NCI-H510A treated with DMSO at 0.1 percent for 48 hours (cell line): ENCODE measurements at regions not wholly inside any gene's neighbourhood (a gene's known extent, or its start where the extent isn't known, plus 50 kb on each side); places are given as distances from the start of the nearest gene placed in this dataset.

Experiments used
- DNase-seq: peaks from one replicate; lab custom pipeline; 2025; lab: John Stamatoyannopoulos, UW

GRCh38 chr4:32988165-32988811 is 2268.1 kb downstream of the PCDH7 start:
- no peak for DNase-seq

- no peak for DNase-seq
These were observed 2271.5 kb downstream of the PCDH7 start for GRCh38 chr4:32991663-32992062.

DNA sequence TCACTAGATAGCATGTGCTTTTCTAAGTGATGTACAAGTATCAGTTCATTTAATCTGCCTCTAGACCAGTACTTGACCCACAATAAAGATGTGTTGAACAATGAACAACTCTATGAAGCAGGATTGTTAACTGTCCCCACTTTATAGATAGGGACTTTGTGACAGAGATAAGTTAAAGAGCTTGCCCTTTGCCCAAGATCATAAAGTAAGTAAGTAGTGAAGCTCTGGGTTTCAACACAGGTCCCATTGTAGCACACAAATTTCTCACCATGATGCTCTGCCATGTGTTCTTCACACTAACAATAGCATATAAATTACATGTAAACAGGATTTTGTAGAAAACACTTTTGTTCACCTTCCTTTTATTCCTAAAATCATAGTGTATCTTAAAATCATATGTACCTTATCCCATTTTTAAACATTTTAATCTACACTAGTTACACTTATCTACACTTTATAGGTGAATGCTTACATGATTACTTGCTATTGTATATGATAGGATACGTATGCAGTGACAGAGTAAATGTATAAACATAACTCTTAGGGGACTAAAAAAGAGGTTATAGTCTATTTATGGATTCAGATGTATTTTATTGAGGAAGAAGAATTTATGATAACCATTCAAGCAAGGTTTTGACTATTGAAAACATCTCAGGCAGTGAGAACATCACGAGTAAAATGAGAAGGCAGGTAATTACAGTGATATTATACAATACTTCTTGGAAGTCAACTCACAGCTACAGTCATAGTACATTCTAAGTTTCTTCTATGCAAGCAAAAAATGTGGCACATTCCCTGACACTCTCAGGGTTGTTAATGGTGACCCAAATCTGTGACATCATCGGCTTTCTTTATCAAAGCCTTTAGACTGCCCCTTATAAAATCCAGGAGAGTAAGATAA is 2275.1 kb downstream of the PCDH7 start:
- DNase-seq: no peak

DNA sequence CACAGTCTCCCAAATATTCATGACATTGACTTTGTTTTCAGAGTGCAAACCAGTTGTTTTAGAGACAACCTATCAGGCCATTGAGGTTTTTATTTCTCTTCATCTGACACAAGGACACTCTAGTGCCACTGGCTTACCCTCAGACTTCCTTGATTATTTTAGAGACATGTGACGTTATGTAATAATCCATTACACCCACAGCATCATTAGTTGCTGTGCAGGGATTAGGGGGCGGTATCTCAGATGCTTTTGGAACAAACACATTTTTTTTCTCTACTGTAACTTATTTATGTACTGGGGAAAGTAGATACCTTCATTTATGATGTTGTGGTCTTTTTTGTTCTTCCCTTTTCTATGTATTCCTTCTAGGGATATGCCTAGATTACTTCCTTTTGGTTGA is 2293.1 kb downstream of the PCDH7 start:
- DNase-seq: no peak

DNA sequence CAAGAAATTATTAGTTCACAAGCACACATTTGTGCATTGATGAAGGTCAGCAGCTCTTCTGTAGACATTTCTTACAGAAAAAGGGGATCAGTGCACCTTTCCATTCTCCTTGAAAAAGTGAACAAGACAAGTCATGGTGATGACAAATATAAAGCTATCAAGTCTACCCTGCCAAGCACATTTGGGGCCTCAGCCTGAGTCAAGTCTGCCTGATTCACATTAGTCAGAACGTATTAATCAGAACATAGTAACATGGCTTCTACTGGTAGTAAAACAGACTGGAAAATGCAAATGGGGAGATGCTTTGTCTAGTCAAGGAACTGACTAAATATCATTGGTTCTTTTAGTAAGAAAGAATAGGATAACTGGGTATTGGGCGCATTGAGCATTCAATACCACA is 2305.1 kb downstream of the PCDH7 start:
- no peak for DNase-seq

GRCh38 chr4:33029976-33030375 is 2309.8 kb downstream of the PCDH7 start:
- DNase-seq: no peak

- DNase-seq: no peak
These were observed 2311.2 kb downstream of the PCDH7 start for GRCh38 chr4:33031328-33031727.

GRCh38 chr4:33037464-33037863 is 2317.3 kb downstream of the PCDH7 start:
- DNase-seq: no peak

DNA sequence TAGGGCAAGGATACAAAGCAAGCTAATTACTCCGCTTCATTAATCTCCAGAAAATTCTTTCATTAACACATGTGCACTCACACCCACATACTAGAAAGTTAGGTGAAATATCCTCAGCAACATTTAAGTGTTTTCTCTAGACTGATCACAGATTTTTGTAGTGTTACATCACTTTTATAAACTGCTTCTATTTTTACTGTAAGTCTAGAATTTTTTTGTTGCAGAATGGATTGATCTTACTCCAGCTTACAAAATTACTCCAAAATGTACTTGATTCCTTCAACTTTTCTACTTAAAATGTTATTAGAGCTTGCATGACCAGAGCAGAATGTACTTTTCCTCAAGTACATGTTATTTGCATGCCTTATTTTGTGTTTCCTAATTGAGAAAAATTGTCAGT is 2325.2 kb downstream of the PCDH7 start:
- DNase-seq: no peak

DNA sequence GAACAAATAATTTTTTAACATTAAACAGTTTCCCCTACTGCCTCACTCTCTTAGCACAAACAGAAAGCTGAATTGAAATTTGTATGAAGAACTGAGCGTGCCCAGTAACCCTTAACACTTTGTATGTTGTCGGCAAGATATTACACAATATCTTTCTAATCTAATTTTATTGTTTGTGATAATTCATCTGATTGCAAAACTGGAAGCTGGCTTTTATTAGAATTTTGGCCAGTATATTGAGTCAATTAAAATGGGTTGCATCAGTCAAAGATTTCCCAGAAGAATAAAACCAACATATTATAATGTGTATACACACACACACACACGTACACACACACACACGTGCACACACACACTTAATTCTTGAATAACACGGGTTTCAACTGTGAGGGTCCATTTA is 2332.1 kb downstream of the PCDH7 start:
- DNase-seq: no peak

DNA sequence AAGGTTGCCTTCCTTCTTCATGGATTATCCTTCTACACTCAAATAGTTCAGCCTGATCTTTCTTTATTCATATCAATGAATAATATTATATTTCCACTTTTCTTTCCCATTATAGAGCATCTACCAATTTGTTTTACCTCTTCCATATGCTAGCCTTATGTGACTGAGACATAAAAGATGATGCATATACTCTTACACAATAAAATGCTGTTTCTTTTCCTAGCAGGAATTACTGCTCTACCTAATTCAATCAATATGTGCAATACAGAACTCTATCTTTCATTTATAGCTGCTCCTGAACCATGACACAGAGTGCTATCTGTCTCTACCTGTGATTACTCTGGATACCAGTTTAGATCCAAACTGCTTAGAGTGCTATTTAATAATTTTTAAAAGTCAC is 2334.0 kb downstream of the PCDH7 start:
- no peak for DNase-seq

- DNase-seq: no peak
These were observed 2334.6 kb downstream of the PCDH7 start for GRCh38 chr4:33054656-33055196.

GRCh38 chr4:33057736-33058135 is 2337.6 kb downstream of the PCDH7 start:
- DNase-seq: no peak

DNA sequence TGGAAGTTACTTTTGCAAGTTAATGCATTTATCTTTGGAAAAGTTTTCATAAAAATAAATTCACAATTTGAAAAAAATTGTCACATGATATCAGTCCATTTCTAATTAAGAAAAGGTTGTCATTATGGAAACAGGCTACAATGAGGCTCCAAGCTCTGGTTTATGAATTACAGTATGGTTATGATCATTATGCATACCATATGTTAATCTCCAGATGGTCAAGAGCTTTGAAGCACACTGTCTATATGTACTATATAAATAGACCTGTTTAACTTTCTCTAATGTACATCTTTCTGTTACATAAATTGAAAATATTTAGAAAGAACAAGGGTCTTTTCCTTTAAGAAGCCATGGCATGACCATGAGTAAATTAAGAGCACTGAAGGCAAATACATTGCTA is 2338.8 kb downstream of the PCDH7 start:
- no peak for DNase-seq

- DNase-seq: peak; percentile 34
These were observed 2340.7 kb downstream of the PCDH7 start for GRCh38 chr4:33060674-33061542.

- DNase-seq: no peak
These were observed 2341.6 kb downstream of the PCDH7 start for GRCh38 chr4:33061727-33062126.

DNA sequence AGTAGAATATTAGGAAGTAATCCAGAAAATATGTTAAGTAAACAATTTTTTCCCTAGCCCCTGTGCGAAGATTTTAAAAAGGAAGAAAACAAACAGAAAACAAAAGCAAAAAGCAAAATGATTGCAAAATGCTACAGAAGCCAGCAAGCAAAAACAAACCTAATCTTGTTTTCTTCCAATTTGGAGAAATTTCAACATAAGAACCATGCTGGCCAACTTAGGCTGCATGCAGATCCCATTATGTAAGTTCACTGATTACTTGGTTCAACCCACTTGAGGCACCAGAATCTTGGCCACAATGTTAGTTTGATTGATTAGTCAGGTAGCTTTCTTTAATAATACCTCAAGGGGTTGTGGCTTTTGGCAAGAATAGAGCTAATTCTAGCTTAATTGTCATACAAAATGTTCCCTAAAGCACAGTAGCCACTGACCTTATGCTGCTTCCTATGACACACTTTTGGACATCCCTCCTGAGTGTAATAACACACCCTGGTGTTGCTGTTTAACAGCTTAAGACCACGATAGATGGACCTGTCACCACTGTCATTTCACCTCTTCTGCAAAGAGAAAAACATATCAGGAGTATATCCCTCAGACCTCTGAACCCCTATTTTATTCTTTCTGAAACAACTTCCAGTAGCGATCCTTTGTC is 2342.1 kb downstream of the PCDH7 start:
- DNase-seq: no peak

- no peak for DNase-seq
These were observed 2343.1 kb downstream of the PCDH7 start for GRCh38 chr4:33063241-33063640.

GRCh38 chr4:33064238-33064637 is 2344.1 kb downstream of the PCDH7 start:
- DNase-seq: no peak

DNA sequence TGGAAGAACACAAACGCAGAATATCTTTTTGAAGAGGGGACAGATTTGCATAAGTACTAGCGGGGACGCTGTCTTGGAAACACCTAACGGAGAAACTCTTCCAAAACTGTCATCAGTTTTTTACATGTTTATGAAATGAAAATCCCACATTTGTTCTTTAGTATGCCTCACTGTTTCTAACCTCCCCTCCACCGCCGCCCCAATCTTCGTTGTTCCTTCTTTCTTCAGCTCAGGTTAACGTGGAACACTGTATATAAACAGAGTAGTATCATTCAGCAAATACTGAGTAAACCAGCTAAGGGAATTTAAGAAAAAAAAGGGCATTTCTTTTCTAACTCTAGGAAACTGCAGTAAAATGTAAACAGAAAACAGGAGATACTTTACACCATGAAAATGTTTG is 2345.6 kb downstream of the PCDH7 start:
- DNase-seq: no peak

- no peak for DNase-seq
These were observed 2347.1 kb downstream of the PCDH7 start for GRCh38 chr4:33067221-33067620.

DNA sequence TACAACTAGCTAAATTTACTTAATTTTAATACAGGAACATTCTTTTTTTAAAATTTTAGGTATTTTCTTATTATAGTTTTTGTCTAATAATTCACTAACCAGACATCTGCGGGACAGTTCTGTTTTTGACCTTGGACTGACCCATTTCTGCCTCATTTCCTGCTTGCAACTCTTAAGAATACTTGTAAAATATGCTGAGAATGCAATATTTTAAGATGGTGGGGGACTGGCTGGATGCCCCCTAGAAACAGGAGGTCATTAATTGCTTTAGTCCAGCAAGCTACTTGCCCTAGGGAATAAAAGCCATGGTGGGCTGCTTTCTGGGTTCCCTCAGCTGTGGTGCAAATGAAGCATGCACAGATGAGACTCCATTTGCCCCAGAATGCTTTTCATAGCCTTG is 2348.4 kb downstream of the PCDH7 start:
- no peak for DNase-seq
